ENCODE measurements at regions not wholly inside any gene's neighbourhood (a gene's known extent, or its start where the extent isn't known, plus 50 kb on each side); places are given as distances from the start of the nearest gene placed in this dataset.

DNA sequence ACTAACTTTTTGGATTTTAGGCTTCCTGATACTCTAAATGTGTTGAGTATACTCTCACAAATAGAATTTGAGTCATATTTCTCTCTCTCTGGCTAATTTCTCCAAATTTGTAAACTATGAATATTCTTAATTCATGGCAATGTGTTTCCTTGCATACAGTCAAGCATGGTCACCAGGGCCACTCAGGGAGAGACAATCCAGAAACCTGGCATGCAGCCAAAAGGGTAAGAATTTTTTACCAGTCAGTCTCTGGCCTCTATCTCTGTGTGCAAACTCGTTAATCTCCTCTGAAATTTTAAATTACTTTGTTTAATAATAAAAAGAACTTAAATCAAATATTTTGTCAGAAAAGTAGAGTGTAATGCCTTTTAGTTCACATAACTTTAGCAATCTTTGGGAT lies 179.8 kb downstream of the OR13H1 start:
- TF ChIP-seq, protein P1, sequence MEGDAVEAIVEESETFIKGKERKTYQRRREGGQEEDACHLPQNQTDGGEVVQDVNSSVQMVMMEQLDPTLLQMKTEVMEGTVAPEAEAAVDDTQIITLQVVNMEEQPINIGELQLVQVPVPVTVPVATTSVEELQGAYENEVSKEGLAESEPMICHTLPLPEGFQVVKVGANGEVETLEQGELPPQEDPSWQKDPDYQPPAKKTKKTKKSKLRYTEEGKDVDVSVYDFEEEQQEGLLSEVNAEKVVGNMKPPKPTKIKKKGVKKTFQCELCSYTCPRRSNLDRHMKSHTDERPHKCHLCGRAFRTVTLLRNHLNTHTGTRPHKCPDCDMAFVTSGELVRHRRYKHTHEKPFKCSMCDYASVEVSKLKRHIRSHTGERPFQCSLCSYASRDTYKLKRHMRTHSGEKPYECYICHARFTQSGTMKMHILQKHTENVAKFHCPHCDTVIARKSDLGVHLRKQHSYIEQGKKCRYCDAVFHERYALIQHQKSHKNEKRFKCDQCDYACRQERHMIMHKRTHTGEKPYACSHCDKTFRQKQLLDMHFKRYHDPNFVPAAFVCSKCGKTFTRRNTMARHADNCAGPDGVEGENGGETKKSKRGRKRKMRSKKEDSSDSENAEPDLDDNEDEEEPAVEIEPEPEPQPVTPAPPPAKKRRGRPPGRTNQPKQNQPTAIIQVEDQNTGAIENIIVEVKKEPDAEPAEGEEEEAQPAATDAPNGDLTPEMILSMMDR (IDR thresholded peaks at IDR 0.05), result no peak
- TF ChIP-seq EP300 (IDR thresholded peaks at IDR 0.05) (no peak), POLR2A (IDR thresholded peaks at IDR 0.05; ENCODE audit: low read depth) (no peak), POLR2AphosphoS5 (IDR thresholded peaks at IDR 0.05) (no peak)
